Natural killer cell (primary cell): ENCODE measurements at regions not wholly inside any gene's neighbourhood (a gene's known extent, or its start where the extent isn't known, plus 50 kb on each side); places are given as distances from the start of the nearest gene placed in this dataset.

Experiments
- ATAC-seq, 3 donors: fragments of 150-1000 bp in 2 of 3; fragments of 200-7000 bp in 1 of 3; cut with Tn5 transposase; 1 replicate in 1 of 3; 2 replicates in 2 of 3; pipeline ENCODE4 v1.10.0; 2021; ENCODE audit warnings: mild to moderate bottlenecking in 2 of 3, moderate library complexity in 2 of 3
- DNase-seq, 2 donors: peaks; one replicate each; pipeline versions ENCODE4 v3.0.0 to v3.0.0-alpha.2; 2013 to 2021; ENCODE audit warnings: mixed read lengths in 1 of 2
- H3K27ac ChIP-seq: one replicate; pipeline ENCODE4 v1.5.1; 2013; ENCODE audit warnings: mild to moderate bottlenecking, low read length
- H3K27me3 ChIP-seq: one replicate; pipeline ENCODE4 v1.6.1; 2013; ENCODE audit warnings: low read length; ENCODE audit not compliant: control insufficient read depth, insufficient read depth
- H3K36me3 ChIP-seq: one replicate; pipeline ENCODE4 v1.6.1; 2013; ENCODE audit warnings: low read length; ENCODE audit not compliant: control insufficient read depth, insufficient read depth
- H3K4me1 ChIP-seq: one replicate; pipeline ENCODE4 v1.6.1; 2013; ENCODE audit warnings: low read length; ENCODE audit not compliant: control insufficient read depth, insufficient read depth
- H3K4me3 ChIP-seq: one replicate; pipeline ENCODE4 v1.5.1; 2013; ENCODE audit warnings: low read length
- H3K9me3 ChIP-seq: one replicate; pipeline ENCODE4 v1.6.1; 2013; ENCODE audit warnings: low read length; ENCODE audit not compliant: control insufficient read depth, insufficient read depth
- H3K27ac Mint-ChIP-seq, 2 donors: one replicate each; pipeline ENCODE4 v1.8.0; 2022; ENCODE audit warnings: mild to moderate bottlenecking in 2 of 2, mixed read lengths in 2 of 2, moderate library complexity in 1 of 2
- H3K27me3 Mint-ChIP-seq, 2 donors: one replicate each; pipeline ENCODE4 v1.8.0; 2022; ENCODE audit warnings: low read depth in 2 of 2, mixed read lengths in 2 of 2
- H3K36me3 Mint-ChIP-seq: one replicate; pipeline ENCODE4 v1.8.0; 2022; ENCODE audit warnings: mixed read lengths
- H3K4me1 Mint-ChIP-seq, 2 donors: one replicate each; pipeline ENCODE4 v1.8.0; 2022; ENCODE audit warnings: mixed read lengths in 2 of 2
- H3K4me3 Mint-ChIP-seq: one replicate; pipeline ENCODE4 v1.8.0; 2022; ENCODE audit warnings: mild to moderate bottlenecking, moderate library complexity, mixed read lengths
- H3K9me3 Mint-ChIP-seq, 2 donors: one replicate each; pipeline ENCODE4 v1.8.0; 2022; ENCODE audit warnings: mixed read lengths in 2 of 2
- WGBS: methylation state at CpG from one replicate; pipeline ENCODE4 v1.1.7; 2013; ENCODE audit warnings: missing lambda C conversion rate; ENCODE audit not compliant: insufficient coverage; 5-methylcytosine and 5-hydroxymethylcytosine counted together
- intact Hi-C: fragments of 100-400 bp; cut with micrococcal nuclease; formaldehyde crosslinking; loops from one replicate; pipeline ENCODE4 v1.14.2; 2022
- TF ChIP-seq, protein P1 (sequence below): fragments of 200-600 bp; IDR thresholded peaks from one replicate; pipeline ENCODE4 v1.8.0; 2022; ENCODE audit warnings: antibody characterized with exemption

DNA sequence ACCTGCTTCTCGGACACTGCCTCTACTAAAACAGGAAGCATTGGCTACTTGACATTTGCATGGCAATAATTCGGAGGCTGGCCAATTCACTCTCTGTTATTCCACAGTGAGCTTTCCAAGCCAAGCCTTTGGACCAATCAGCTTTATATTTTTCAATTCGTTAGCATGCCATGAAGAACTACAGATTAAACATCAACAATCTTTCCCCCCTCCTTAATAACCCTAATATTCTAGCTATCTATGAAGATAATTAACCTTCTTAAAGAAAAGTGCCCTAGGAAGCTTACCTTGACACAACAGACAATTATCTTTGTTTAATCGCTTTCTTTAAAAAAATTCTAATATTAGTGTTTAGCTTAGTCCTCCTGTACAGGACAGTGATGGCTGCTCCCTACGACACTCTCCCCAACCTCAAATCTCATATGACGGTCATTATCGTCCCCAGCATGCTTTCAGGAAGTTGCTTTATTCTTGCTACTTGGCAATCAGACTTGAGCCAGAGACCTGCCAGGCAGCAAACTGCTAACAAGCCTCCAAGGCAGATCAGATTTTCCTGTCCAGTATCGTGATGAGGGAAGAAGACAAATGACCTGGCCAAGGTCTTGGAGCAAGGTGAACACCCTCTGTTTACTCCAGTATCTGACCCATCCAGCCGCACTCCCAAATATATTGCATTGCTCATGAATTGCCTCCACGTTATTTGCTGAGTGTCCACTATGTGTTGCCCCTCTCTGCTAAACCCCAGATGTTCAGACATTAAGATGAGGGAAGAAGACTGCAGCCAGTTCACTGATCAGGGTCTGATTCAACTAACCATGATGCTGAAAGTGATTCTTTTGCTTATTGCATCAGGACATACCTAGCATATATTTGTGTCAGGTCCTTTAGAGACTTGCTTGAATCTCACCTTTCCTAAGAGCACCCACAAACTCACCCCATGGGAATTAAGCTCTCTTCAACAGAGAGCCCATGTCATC lies 68.1 kb upstream of the LPP start:
- WGBS: 91% methylated on average over 10 of the region's 10 CpGs
- Mint-ChIP-seq H3K27me3 (peaks cover 2 to 17% of the 10 kb centered on the region in 2 donors), H3K36me3 (no peaks in the 10 kb centered on the region), H3K27ac (no peak overlapping the region), H3K4me1 (peaks cover 0 to 6% of the 10 kb centered on the region in 2 donors), H3K4me3 (no peak overlapping the region), H3K9me3 (no peaks in the 10 kb centered on the region)
- Histone ChIP-seq H3K27me3 (no peaks in the 10 kb centered on the region), H3K4me1 (no peaks in the 10 kb centered on the region), H3K9me3 (no peaks in the 10 kb centered on the region), H3K36me3 (no peaks in the 10 kb centered on the region), H3K4me3 (no peak overlapping the region), H3K27ac (no peak overlapping the region)
- ATAC-seq (no peak), DNase-seq (no peak)
- TF ChIP-seq, protein P1, sequence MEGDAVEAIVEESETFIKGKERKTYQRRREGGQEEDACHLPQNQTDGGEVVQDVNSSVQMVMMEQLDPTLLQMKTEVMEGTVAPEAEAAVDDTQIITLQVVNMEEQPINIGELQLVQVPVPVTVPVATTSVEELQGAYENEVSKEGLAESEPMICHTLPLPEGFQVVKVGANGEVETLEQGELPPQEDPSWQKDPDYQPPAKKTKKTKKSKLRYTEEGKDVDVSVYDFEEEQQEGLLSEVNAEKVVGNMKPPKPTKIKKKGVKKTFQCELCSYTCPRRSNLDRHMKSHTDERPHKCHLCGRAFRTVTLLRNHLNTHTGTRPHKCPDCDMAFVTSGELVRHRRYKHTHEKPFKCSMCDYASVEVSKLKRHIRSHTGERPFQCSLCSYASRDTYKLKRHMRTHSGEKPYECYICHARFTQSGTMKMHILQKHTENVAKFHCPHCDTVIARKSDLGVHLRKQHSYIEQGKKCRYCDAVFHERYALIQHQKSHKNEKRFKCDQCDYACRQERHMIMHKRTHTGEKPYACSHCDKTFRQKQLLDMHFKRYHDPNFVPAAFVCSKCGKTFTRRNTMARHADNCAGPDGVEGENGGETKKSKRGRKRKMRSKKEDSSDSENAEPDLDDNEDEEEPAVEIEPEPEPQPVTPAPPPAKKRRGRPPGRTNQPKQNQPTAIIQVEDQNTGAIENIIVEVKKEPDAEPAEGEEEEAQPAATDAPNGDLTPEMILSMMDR: no peak
- intact Hi-C loops: no loop called here

DNA sequence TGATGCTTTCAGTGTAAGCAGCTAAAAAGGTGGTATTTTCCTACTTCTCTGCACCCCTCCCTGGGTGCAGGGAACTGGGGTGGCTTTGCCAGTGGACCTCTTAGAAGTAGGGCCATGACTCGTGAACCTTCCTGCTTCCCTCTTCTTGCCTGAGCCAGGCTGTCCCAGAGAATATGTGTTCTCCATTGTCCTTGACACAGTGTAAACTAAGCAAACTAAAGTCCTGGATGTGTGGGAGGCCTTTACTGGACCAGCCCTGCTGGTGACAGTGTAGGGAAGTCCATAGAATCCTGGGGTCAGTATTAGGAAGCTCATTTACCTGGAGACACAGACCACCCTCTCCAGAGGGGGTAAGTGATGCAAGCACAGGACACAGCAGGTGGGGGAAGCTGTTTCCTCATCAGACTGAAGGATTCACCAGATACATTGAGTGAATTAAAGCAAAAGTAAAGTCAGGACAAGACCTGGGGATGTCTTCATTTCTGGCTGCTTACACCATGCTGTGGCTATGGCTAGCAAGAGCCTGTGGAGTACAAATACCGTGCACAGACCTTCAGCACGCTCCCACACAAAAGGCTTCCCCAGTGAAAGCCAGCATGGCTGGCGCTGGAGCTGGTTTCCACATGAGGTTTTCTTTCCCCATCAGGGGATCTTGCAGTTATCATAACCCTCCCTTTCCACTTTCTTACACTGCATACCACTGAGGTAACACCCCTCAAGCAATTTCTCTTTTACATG lies 64.8 kb upstream of the LPP start:
- no peaks in the 10 kb centered on the region for H3K9me3 Mint-ChIP-seq
- H3K4me3 ChIP-seq: no peak overlapping the region
- H3K27me3 ChIP-seq: no peaks in the 10 kb centered on the region
- ATAC-seq: no peak
- no peak overlapping the region for H3K27ac ChIP-seq
- H3K9me3 ChIP-seq: no peaks in the 10 kb centered on the region
- TF ChIP-seq, protein P1: no peak
- no peaks in the 10 kb centered on the region for H3K4me1 ChIP-seq
- H3K27me3 Mint-ChIP-seq: peaks cover 0 to 6% of the 10 kb centered on the region in 2 donors
- no peaks in the 10 kb centered on the region for H3K36me3 Mint-ChIP-seq
- intact Hi-C loops: no loop called here
- H3K36me3 ChIP-seq: no peaks in the 10 kb centered on the region
- peaks cover 0 to 6% of the 10 kb centered on the region in 2 donors for H3K4me1 Mint-ChIP-seq
- 91% methylated on average over 4 of the region's 4 CpGs for WGBS
- H3K27ac Mint-ChIP-seq: no peak overlapping the region
- DNase-seq: no peak
- no peak overlapping the region for H3K4me3 Mint-ChIP-seq

DNA sequence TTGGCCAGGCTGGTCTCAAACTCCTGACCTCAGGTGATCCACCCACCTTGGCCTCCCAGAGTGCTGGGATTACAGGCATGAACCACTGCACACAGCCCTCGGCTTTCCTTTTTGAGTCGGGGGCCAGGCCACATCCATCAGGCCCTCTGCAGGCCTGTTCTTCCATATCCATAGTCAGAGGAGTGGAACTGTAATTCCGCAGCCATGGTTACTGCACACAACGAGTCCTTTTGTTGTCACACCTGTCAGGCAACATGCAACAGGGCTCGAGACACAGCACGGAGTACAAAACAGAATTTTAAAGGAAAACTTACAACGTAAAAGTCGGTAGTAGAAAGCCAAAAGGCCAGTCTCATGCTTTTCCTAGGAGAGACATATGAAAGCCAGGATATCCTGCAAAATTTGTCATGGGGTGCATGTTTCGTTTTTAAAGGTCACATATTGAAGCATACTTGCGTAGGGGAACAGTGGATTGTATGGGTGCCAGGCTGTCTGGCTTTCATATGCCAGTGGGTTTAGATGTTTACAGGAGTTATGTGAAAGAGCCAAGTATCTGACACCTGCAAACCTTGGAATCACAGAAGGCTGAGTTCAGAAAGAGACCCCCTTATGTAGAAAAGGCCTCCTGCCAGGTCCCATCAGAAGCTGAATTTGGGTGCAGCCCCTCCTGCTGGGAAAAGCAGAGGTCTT lies 63.2 kb upstream of the LPP start:
- DNase-seq (no peak), ATAC-seq (no peak)
- H3K27ac ChIP-seq: no peak overlapping the region
- 91% methylated on average over 10 of the region's 10 CpGs for WGBS
- no peaks in the 10 kb centered on the region for H3K9me3 Mint-ChIP-seq
- H3K27ac Mint-ChIP-seq: no peak overlapping the region
- no peaks in the 10 kb centered on the region for H3K36me3 ChIP-seq
- no peak overlapping the region for H3K4me3 ChIP-seq
- TF ChIP-seq, protein P1: no peak
- peaks cover 0 to 4% of the 10 kb centered on the region in 2 donors for H3K4me1 Mint-ChIP-seq
- H3K27me3 Mint-ChIP-seq: peaks cover 0 to 5% of the 10 kb centered on the region in 2 donors
- intact Hi-C loops: no loop called here
- no peaks in the 10 kb centered on the region for H3K27me3 ChIP-seq
- no peaks in the 10 kb centered on the region for H3K4me1 ChIP-seq
- no peaks in the 10 kb centered on the region for H3K9me3 ChIP-seq
- H3K4me3 Mint-ChIP-seq: no peak overlapping the region
- H3K36me3 Mint-ChIP-seq: no peaks in the 10 kb centered on the region
